ENCODE measurements at regions not wholly inside any gene's neighbourhood (a gene's known extent, or its start where the extent isn't known, plus 50 kb on each side); places are given as distances from the start of the nearest gene placed in this dataset.

DNA sequence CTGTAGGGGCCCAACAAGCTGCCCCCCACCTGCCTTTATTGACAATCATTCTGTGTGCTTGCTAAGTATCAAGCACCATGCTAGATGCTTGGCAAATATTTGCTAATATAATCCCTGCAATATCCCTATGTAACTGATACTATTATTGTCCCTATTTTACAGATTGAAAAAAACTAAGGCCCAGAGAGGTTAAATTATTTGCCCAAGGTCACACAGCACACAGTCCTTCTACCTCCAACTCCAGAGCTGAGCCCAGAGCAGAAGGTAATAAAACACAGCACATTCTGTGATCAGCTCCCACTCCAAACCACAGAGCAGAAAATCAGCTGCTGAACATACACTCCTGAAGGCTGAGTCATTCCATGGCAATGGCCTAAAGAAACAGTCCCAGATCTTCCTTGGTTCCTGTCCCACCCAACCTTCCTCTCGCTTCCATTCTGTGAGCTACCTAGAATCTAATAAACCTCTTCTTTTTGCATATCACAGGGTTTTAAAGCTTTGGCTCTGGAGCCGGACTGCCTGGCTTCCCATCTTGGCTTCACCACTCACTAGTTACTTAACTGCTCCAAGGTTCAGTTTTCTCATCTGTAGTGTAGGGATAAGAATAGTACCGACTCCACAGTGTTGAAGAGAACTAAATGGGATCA, 66.7 kb upstream of the ADRA1B start:
- TF ChIP-seq GATA2 (IDR thresholded peaks at IDR 0.05; ENCODE audit: low read depth, low read length) (no peak), GATA3 (IDR thresholded peaks at IDR 0.05; ENCODE audit: low read depth, low read length) (no peak)

DNA sequence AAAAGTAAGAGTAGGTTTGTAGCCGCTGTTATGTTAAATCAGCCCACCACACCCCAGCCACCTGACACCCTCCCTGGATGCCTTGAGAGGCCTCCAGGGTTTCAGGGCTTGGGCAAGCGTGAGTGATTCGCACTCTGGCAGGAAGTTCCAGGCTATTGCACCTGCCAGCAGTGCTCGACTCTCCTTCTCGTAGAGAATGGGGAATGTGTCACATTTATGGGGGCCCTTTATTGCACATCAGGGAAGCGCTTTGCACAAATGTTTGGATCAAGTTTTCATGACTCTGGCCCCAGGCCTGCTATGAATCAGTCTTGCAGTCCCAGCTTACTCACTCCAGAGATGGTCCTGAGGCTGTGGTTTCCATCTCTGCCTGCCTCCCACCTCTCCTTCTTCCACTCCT, 66.1 kb upstream of the ADRA1B start:
- TF ChIP-seq GATA2 (IDR thresholded peaks at IDR 0.05; ENCODE audit: low read depth, low read length) (no peak), GATA3 (IDR thresholded peaks at IDR 0.05; ENCODE audit: low read depth, low read length) (no peak)

- TF ChIP-seq GATA2 (IDR thresholded peaks at IDR 0.05; ENCODE audit: low read depth, low read length) (no peak), GATA3 (IDR thresholded peaks at IDR 0.05; ENCODE audit: low read depth, low read length) (no peak)
These were observed 65.2 kb upstream of the ADRA1B start for GRCh38 chr5:159851053-159851452.

DNA sequence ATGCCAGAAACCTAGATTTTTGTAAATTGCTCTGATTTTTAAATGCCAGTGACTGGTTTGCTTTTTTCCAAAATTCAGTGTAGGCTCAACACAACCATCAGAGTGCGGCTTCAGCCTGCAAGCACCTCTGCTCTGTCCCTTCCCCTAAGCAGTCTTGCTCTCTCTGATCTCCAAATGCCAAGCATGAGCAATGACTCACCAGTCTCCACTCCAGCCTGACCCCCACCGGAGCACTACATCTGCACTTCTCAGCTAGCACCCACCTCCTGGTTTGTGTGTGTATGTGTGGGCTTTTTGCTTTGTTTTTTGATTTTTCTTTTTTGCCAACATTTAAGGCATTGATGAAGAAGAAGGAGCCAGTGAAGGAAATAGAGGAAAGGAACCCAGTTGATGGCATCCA, 61.4 kb upstream of the ADRA1B start:
- no peak for TF ChIP-seq GATA3 (IDR thresholded peaks at IDR 0.05; ENCODE audit: low read depth, low read length)
- no peak for TF ChIP-seq GATA2 (IDR thresholded peaks at IDR 0.05; ENCODE audit: low read depth, low read length)

GRCh38 chr5:159855476-159856191, 60.6 kb upstream of the ADRA1B start:
- TF ChIP-seq GATA3 (IDR thresholded peaks at IDR 0.05; ENCODE audit: low read depth, low read length), result no peak
- no peak for TF ChIP-seq GATA2 (IDR thresholded peaks at IDR 0.05; ENCODE audit: low read depth, low read length)

DNA sequence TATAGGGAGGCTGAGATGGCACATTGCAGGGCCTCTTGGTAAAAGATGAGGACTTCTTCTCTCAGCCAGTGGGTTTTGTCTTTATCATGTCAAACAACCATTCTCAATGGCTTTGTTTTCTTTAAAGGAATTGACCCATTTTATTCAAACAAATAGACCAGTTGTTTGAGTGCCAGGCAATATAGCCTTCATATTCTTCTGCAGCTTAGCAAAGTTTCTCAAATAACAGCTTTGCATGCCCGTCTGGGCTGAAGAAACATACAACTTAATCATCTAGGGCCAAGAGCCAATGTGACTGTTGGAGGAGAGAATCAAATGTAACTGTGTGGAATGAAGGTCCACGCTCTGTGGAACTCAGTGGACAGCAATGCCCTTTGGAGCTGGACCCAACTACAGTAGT, 57.4 kb upstream of the ADRA1B start:
- TF ChIP-seq GATA2 (IDR thresholded peaks at IDR 0.05; ENCODE audit: low read depth, low read length) (no peak), GATA3 (IDR thresholded peaks at IDR 0.05; ENCODE audit: low read depth, low read length) (no peak)

GRCh38 chr5:159861086-159861485, 55.2 kb upstream of the ADRA1B start:
- TF ChIP-seq GATA3 (IDR thresholded peaks at IDR 0.05; ENCODE audit: low read depth, low read length), result no peak
- TF ChIP-seq GATA2 (IDR thresholded peaks at IDR 0.05; ENCODE audit: low read depth, low read length), result no peak

DNA sequence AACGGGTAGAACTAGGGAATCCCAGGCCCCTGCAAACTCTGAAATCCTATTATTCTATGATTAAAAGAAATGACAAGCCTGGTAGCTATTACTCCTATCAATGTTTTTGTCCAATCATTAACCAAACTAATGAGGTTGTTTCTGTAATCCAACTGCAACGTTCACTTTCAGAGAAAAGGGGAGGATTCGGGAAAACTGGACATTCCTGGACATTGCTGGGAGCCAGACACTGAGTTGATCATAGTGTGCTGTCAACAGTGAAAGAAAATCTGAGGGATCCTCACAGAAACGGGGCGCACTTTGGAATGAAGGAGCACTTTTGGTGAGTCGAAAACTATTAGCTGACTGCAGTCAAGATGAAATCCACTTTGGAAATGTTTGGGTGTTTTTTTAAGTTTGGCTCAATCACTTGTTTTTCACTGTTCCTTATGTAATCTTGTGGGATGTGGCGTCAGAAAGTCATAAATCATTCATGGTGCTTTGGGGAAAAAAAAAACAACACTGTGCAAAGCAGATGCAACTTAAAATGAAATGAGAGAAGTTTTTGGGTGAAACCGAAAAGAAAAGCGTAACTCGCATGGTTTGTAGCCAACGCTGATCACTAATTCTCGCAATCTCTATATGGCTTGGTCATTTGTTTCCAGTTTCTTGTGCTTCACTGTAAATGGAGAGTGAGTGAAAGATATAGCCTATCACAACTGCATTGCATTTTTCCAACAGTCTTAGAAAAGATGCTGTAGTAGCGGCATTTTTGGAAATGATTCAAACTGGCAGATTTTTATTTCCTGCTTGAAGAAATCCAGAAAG, 51.2 kb upstream of the ADRA1B start:
- TF ChIP-seq GATA2 (IDR thresholded peaks at IDR 0.05; ENCODE audit: low read depth, low read length), result no peak
- no peak for TF ChIP-seq GATA3 (IDR thresholded peaks at IDR 0.05; ENCODE audit: low read depth, low read length)

DNA sequence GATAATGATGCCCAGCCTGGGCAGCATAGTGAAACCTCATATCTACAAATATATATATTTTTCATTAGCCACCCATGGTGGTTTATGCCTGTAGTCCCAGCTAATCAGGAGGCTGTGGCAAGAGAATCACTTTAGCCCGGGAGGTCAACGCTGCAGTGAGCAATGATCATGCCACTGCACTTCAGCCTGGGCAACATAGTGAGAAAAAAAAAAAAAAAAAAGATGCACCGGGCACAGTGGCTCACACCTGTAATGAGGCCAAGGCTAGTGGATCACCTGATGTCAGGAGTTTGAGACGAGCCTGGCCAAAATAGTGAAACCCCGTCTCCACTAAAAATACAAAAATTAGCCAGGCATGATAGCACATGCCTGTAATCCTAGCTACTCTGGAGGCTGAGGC, 50.2 kb upstream of the ADRA1B start:
- TF ChIP-seq GATA2 (IDR thresholded peaks at IDR 0.05; ENCODE audit: low read depth, low read length) (no peak), GATA3 (IDR thresholded peaks at IDR 0.05; ENCODE audit: low read depth, low read length) (no peak)

Data from SH-SY5Y (cell line).